C4-2B (cell line): ENCODE measurements at regions not wholly inside any gene's neighbourhood (a gene's known extent, or its start where the extent isn't known, plus 50 kb on each side); places are given as distances from the start of the nearest gene placed in this dataset.

ENCODE experiments used
- CTCF ChIP-seq: fragments of 450-650 bp; conservative IDR thresholded peaks from 2 replicates; pipeline ENCODE4 v1.5.1; 2017; ENCODE audit warnings: mild to moderate bottlenecking
- ZFX ChIP-seq: fragments of 450-650 bp; IDR thresholded peaks from 2 replicates; pipeline ENCODE4 v1.6.1; 2017

- TF ChIP-seq CTCF (no peak), ZFX (no peak)
Measured at GRCh38 chr9:129357773-129358245, 179.7 kb upstream of the IER5L start.
